Heart left ventricle (tissue), 13 donors: ENCODE measurements at regions not wholly inside any gene's neighbourhood (a gene's known extent, or its start where the extent isn't known, plus 50 kb on each side); places are given as distances from the start of the nearest gene placed in this dataset.

Experiments used
- CTCF ChIP-seq, 12 donors: fragments of 200-600 bp; sonication (generic) in 4 of 12; IDR thresholded peaks; one replicate each; pipeline versions ENCODE4 v1.5.0 to v1.8.0; 2018 to 2022; ENCODE audit warnings: antibody characterized with exemption in 12 of 12, mild to moderate bottlenecking in 5 of 12
- POLR2A ChIP-seq, 2 donors: fragments of 450-650 bp; IDR thresholded peaks; one replicate each; pipeline ENCODE4 v1.6.1; 2017; ENCODE audit warnings: antibody characterized with exemption in 2 of 2, mild to moderate bottlenecking in 2 of 2, moderate library complexity in 2 of 2
- donor health status: ischemic (EF 13 %, LVEDD 7.1; RV severe dilation, severe dysfunction).
- donor health status: DM: no; HTN: yes; CAD: no.
- donor health status: DM: no; HTN: no; CAD: no.
- donor health status: ischemic (EF 25% LVEDD 6.9; RV normal size, moderate dysfunction).
- donor health status: ischemic (EF 25% LVEDD 5.7; RV mildly dilated, moderate dysfunction).
- donor health status: ischemic (EF 35%, LVEDD 5.7; RV mildly dilated, moderate dysfunction).
- donor health status: nonischemic (EF 11% LVEDD 7.7; RV severe dilation, severe dysfunction).
- donor health status: DM: yes; HTN: yes; CAD: no.
- donor health status: PGD.
- donor health status: ischemic (EF 29% LVEDD 5.4; RV normal size, mild dysfunction).
- donor health status: nonischemic (EF 23%, LVEDD 6.1; RV moderate dilation, normal function).

DNA sequence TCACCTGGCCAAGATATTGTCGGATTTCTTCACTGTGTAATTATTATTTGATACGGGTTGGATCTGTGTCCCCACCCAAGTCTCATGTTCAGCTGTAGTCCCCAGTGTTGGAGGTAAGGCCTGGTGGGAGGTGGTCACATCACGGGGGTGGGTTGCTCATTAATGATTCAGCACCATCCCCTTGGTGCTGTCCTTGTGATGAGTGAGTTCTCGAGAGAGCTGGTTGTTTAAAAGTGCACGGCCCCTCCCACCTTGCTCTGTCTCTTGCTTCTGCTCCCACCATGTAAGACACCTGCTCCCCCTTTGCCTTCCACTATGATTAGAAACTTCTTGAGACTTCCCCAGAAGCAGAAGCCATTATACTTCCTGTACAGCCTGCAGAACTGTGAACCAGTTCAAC, 173.9 kb upstream of the PMEPA1 start:
- TF ChIP-seq POLR2A (IDR thresholded peaks at IDR 0.05): no peak
- no peak for TF ChIP-seq CTCF (IDR thresholded peaks at IDR 0.05)
